HG03135 (cell line): ENCODE measurements at regions not wholly inside any gene's neighbourhood (a gene's known extent, or its start where the extent isn't known, plus 50 kb on each side); places are given as distances from the start of the nearest gene placed in this dataset.

Experiments
- ATAC-seq: cut with Tn5 transposase; IDR thresholded peaks from one replicate; pipeline ENCODE4 v1.9.1; 2021; ENCODE audit warnings: mild to moderate bottlenecking, moderate library complexity; ENCODE audit not compliant: unreplicated experiment

GRCh38 chr9:90037146-90037797 is 432.5 kb downstream of the GADD45G start:
- no peak for ATAC-seq

- no peak for ATAC-seq
These were observed 434.0 kb downstream of the GADD45G start for GRCh38 chr9:90038763-90039162.

- no peak for ATAC-seq
These were observed 439.5 kb downstream of the GADD45G start for GRCh38 chr9:90044263-90044662.

- no peak for ATAC-seq
These were observed 439.9 kb downstream of the GADD45G start for GRCh38 chr9:90044710-90045151.

GRCh38 chr9:90046317-90046861 is 441.6 kb downstream of the GADD45G start:
- ATAC-seq = no peak

- ATAC-seq = no peak
These were observed 443.0 kb downstream of the GADD45G start for GRCh38 chr9:90047828-90048227.

- ATAC-seq = no peak
These were observed 447.6 kb downstream of the GADD45G start for GRCh38 chr9:90052366-90052765.

GRCh38 chr9:90053027-90053426 is 448.2 kb downstream of the GADD45G start:
- ATAC-seq = no peak

- ATAC-seq = no peak
These were observed 450.0 kb downstream of the GADD45G start for GRCh38 chr9:90054810-90055209.

GRCh38 chr9:90055226-90055625 is 450.4 kb downstream of the GADD45G start:
- ATAC-seq = no peak

- no peak for ATAC-seq
These were observed 452.5 kb downstream of the GADD45G start for GRCh38 chr9:90057361-90057760.

GRCh38 chr9:90058182-90058763 is 453.5 kb downstream of the GADD45G start:
- no peak for ATAC-seq

GRCh38 chr9:90059436-90059835 is 454.6 kb downstream of the GADD45G start:
- no peak for ATAC-seq

GRCh38 chr9:90060256-90060655 is 455.4 kb downstream of the GADD45G start:
- ATAC-seq = no peak

- no peak for ATAC-seq
These were observed 456.4 kb downstream of the GADD45G start for GRCh38 chr9:90061187-90061586.

GRCh38 chr9:90062982-90063381 is 458.2 kb downstream of the GADD45G start:
- no peak for ATAC-seq

GRCh38 chr9:90064248-90064647 is 459.4 kb downstream of the GADD45G start:
- no peak for ATAC-seq

- no peak for ATAC-seq
These were observed 460.2 kb downstream of the GADD45G start for GRCh38 chr9:90064971-90065370.

GRCh38 chr9:90065851-90066250 is 461.0 kb downstream of the GADD45G start:
- no peak for ATAC-seq

GRCh38 chr9:90069085-90069484 is 464.3 kb downstream of the GADD45G start:
- ATAC-seq = no peak

GRCh38 chr9:90070056-90070455 is 465.2 kb downstream of the GADD45G start:
- ATAC-seq = no peak

- no peak for ATAC-seq
These were observed 465.7 kb downstream of the GADD45G start for GRCh38 chr9:90070469-90070868.
